Cerebellar cortex (tissue), 1 donor: ENCODE measurements at regions not wholly inside any gene's neighbourhood (a gene's known extent, or its start where the extent isn't known, plus 50 kb on each side); places are given as distances from the start of the nearest gene placed in this dataset.
"Not testable (repeated sequence)": the region's sequence is repeated elsewhere in the genome, so short reads cannot be mapped to it uniquely, and the experiment has no call there.

ENCODE experiments used
- DNase-seq: peaks from one replicate; pipeline ENCODE4 v3.0.0-alpha.2; 2015; ENCODE audit warnings: low spot score

- DNase-seq, result no peak
Measured at GRCh38 chr17:71633391-71633849, 487.4 kb upstream of the SOX9 start.

- no peak for DNase-seq
Measured at GRCh38 chr17:71634376-71634775, 486.4 kb upstream of the SOX9 start.

GRCh38 chr17:71635187-71635586, 485.6 kb upstream of the SOX9 start:
- no peak for DNase-seq

- no peak for DNase-seq
Measured at GRCh38 chr17:71636644-71637043, 484.2 kb upstream of the SOX9 start.

DNA sequence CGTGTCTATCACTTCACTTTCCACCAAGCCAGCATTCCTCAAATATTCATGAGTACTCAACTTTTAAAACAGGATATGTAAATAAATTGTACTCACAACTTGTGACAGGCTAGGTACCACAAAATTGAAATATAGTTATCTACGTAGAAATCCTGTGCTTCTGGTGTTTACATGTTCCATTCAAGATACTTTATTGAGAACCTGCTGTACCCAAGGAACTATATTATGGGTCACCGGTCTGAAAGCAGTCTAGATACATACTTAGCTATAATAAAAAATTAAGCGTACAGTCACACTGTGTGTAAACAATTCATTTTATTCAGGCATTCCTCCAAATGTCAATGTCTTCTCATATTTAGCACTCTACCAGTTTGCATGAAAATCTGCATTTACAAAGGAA, 482.2 kb upstream of the SOX9 start:
- no peak for DNase-seq

GRCh38 chr17:71639865-71640264, 481.0 kb upstream of the SOX9 start:
- no peak for DNase-seq

- DNase-seq, result not testable (repeated sequence)
Measured at GRCh38 chr17:71646890-71647289, 473.9 kb upstream of the SOX9 start.

DNA sequence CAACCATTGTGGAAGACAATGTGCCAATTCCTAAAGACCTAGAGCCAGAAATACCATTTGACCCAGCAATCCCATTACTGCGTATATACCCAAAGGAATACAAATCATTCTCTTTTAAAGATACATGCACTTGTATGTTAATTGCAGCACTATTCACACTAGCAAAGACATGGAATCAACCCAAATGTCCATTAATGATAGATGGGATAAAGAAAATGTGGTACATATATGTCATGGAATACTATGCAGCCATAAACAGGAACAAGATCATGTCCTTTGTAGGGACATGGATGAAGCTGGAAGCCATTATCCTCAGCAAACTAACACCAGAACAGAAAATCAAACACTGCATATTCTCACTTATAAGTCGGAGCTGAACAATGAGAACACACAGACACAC, 472.5 kb upstream of the SOX9 start:
- not testable (repeated sequence) for DNase-seq

- no peak for DNase-seq
Measured at GRCh38 chr17:71649941-71650350, 470.9 kb upstream of the SOX9 start.

DNA sequence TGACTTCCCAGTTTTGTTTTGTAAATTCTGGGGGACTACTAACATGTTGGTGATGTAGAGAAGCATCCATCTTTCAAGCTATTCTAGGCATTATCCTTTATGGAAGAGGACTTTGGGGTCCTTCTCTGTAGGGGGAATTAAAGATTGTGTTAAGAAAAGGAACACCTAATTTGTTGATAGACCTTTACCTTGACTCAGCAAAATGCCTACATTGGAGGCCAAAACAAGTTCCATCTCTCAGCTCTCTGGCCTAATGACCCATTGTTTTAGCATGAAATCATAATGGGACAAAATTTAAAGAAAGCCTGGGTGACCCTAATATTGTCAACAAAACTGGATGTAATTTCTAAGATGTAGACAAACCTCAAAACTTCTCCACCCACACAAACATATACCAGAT, 465.3 kb upstream of the SOX9 start:
- no peak for DNase-seq

DNA sequence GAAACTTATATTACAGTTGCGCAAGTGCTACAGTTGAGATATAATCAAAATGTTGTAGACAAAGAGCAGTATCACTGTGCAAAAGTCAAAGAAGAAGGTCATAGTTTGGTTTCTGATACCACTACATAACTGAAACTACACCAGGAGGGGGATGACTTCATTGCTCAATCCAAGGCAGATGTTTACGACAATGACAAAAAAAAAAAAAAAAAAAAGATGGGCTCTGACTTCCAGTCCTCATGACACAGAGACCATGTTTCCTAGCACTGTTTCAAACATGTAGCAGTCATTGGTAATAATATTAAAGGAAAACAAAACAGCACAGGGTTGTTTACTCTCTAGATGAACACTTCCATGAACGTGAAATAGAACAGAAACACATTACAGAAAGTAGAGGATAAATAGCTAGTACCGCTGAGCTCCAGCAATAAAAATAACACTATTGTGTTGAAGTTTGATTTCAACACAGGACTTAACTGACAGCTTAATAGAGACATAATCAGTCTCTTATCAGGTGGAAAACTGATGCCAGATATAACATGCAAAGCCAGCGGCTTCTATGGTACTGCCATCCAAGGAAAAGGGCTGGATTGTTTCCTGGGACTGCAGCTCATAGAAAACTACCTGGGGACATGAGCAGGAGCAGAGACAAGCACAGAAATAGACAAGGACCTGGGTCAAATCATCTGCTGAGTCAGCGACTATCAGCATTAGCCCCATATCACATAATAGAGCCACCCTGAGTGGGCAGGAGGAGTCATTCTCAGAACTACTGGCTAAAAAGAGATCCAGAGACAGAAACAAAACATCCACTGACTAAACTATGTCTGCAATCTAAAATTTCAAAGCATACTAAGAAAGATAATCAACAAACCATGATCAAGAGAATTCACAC, 463.6 kb upstream of the SOX9 start:
- no peak for DNase-seq

DNA sequence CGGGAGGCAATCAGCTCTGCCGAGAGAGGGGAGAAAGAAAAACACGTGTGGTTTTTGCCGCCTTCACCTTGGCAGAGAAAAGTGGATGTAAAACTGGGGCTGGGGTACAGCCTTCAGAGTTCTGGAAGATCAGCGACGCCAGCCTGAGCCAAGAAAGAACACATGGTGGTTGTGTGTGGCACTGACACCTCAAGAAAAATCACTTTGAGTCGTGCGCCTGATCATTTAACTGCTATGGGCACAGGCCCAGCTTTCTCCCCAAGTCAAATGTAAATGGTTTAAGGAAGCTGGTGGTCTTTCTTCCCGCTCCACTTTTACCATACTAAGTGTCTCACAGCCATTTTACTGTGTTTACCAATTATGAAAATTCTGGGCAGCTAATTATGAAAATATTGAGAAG, 461.8 kb upstream of the SOX9 start:
- DNase-seq, result no peak

- no peak for DNase-seq
Measured at GRCh38 chr17:71664861-71665260, 456.0 kb upstream of the SOX9 start.

DNA sequence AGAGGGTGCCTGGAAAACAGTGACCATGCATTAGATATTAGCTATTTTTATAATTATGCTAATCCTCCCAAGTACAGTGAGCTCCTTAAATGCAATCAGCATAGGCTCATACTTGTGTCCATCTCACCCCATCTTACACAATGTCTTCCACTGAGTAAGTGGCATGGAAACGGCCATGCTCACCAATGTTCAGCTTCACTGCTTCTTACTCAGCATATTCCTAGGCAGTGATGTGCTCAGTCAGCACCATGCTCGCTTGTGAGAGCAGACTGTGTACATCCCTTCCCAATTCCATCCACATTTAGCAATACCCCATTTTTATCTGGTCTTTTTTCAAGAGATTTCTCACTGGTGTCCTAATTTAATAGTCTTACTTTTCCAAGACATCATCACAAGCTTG, 454.8 kb upstream of the SOX9 start:
- no peak for DNase-seq

DNA sequence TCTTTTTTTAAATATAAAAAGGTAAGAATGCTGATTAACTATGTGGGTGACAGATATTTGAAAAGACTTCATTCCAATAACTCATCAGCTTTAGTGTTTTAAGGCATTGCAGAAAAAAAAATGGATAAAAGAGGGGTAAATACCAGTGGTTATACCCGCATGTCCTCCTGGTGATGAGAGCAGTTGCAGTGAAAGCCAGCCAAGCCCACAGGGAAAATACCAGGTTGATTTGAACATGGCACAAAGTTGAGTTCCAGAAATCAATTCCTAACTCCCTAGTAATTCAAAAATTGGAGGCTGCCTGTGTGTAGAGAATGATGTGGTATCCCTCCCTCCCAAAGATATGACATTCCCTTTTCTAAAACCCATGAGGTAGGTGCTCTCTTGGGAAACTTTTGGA, 453.2 kb upstream of the SOX9 start:
- no peak for DNase-seq

- DNase-seq, result no peak
Measured at GRCh38 chr17:71668807-71669206, 452.0 kb upstream of the SOX9 start.

- no peak for DNase-seq
Measured at GRCh38 chr17:71677439-71677838, 443.4 kb upstream of the SOX9 start.

GRCh38 chr17:71679832-71680231, 441.0 kb upstream of the SOX9 start:
- DNase-seq, result no peak

DNA sequence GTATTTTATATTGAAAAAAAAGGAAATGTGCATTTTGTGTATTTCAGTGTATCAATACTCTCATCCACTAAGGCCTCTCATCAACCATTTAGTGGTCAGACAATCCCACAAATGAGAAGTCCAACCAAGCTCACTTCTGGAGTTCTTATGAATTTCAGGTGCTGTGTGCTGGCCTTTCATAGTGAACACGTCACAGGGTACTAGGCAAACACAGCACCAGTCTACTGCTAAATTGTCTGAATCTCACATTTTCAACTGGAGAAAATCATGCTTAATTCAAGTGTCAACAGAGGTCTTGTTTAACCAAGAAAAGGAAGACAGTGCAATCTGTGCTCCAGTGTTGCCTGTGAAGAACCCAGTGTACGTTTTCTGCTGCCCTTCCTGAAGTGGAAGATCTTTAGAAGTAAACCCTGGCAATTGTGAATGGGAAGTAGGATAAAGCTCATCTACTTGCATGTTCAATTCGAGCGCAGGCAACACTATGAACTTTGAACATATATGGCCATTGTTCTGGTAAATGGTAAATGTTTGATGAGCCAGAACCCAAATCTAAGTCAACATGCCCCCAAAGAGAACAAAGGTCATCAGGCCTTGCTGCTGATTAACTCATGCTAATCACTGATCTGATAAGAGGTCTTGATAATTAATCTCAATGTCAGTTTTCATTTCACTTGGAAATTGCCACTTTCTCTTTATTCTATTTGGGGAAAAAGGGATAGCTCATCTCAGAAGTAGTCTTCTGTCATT, 439.2 kb upstream of the SOX9 start:
- DNase-seq, result no peak

DNA sequence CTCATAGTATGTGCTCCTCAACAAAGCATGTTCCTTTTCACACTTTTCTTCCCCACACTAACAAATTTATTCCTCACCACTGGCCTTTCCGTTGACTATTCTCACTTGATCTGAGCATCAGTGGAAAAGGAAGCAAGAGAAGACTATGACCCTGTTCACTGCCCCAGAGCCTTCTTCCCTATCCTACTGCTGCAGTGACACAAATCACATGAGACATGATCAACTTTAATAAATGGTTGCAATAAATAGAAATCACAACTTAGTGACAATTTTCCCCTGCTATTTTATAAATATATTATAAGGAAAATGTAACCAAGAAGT, 438.7 kb upstream of the SOX9 start:
- no peak for DNase-seq

- DNase-seq, result no peak
Measured at GRCh38 chr17:71689782-71690181, 431.0 kb upstream of the SOX9 start.

DNA sequence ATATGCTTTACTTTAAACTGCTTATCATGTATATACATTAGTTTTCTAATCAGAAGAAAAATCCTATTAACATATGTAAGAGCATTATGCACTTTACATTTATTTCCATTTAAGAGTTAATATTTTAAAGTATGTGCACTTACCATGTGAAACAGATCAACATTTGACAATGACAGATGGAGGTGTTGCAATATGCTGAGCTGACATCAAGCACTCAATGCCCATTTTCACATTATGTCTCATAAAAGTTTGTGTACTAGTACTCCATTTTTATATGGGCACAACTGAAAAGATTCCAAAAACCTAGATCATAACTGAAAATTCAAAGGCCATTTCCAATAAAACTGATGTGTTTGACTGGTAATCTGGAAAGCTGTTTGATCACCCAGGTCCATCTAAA, 420.9 kb upstream of the SOX9 start:
- no peak for DNase-seq

DNA sequence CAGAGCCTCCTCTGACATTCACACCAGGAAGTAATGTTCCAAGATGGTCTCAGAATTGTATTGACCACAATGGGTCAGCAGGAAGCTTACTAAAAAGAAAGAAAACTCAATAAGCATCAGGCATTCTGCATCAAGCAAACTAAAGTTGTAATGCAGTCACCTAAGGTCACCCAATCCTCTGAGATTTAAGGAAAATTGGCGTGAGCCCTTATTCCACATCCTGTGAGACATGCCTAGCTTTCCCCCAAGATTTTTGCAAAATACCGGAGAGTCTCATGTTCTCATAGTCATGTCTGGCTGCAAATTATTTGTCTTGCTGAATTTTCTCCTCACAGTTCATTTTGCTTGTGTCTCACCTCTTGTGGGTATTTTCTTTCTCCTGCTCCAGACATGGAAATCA, 417.1 kb upstream of the SOX9 start:
- DNase-seq, result no peak
